ENCODE measurements at regions not wholly inside any gene's neighbourhood (a gene's known extent, or its start where the extent isn't known, plus 50 kb on each side); places are given as distances from the start of the nearest gene placed in this dataset.

- TF ChIP-seq GABPB2 (CRISPR knock-in tag; conservative IDR thresholded peaks at IDR 0.05) (no peak), ZNF57 (CRISPR knock-in tag; IDR thresholded peaks at IDR 0.05) (no peak), USF2 (CRISPR knock-in tag; IDR thresholded peaks at IDR 0.05) (no peak), SETDB1 (IDR thresholded peaks at IDR 0.05; ENCODE audit: low read length) (no peak), SAFB2 (IDR thresholded peaks at IDR 0.05; ENCODE audit: borderline replicate concordance, low read depth, low read length, severe bottlenecking) (no peak), PTBP1 (IDR thresholded peaks at IDR 0.05; ENCODE audit: low read depth, low read length) (no peak), SRSF7 (optimal IDR thresholded peaks at IDR 0.05; ENCODE audit: low read depth, low read length) (no peak)
- no peak for DNase-seq (ENCODE audit: extremely low read depth in 1 of 4, low spot score in 3 of 4)
- Histone ChIP-seq H4K20me1 (replicated peaks; ENCODE audit: control insufficient read depth, insufficient read depth, low read length) (no peaks in the 10 kb centered on the region), H3K27me3 (ENCODE audit: control insufficient read depth in 2 of 2, insufficient read depth in 2 of 2, low read length in 2 of 2) (peaks cover 7 to 34% of the 10 kb centered on the region in 2 experiments; a peak in 4 of 5 replicates), H3K27ac (ENCODE audit: extremely low read depth, low read depth, low read length) (no peak overlapping the region), H2AFZ (ENCODE audit: low read depth, low read length) (no peak overlapping the region), H3K9me1 (ENCODE audit: control insufficient read depth, insufficient read depth, low read length) (no peaks in the 10 kb centered on the region), H3K4me1 (replicated peaks in 1 of 2; ENCODE audit: control insufficient read depth in 2 of 2, insufficient read depth in 2 of 2, low read length in 2 of 2) (no peaks in the 10 kb centered on the region), H3K9me3 (replicated peaks; ENCODE audit: control insufficient read depth, insufficient read depth, low read depth, low read length) (no peaks in the 10 kb centered on the region), H3K4me3 (no peak overlapping the region), H3K36me3 (ENCODE audit: control insufficient read depth, insufficient read depth, low read length) (no peaks in the 10 kb centered on the region), H3K9ac (ENCODE audit: insufficient read depth in 1 of 2, low read depth in 2 of 2, low read length in 2 of 2) (no peak overlapping the region), H3K4me2 (ENCODE audit: insufficient read depth, low read length) (no peak overlapping the region), H3K79me2 (ENCODE audit: control insufficient read depth, insufficient read depth, low read length) (no peaks in the 10 kb centered on the region)
- CTCF ChIA-PET (ENCODE audit: low intra/inter-chr PET ratio), result no interaction called here
- 1% methylated on average over 10 of the region's 10 CpGs for WGBS (ENCODE audit: insufficient coverage, low coverage, missing lambda C conversion rate)
- in situ Hi-C loops (cut with MboI), result no loop called here
- FAIRE-seq, result no peak
- no TSS peak for BruUV-seq (replicated peaks)
- no peak for ATAC-seq
- intact Hi-C loops (cut with micrococcal nuclease), result no loop called here
- POLR2A ChIA-PET, result interaction anchor here (0.7 kb wide), 1 partner anchor 14 kb away, joined by 5 read pairs; no protein-coding TSS in a partner anchor
These were observed 76.9 kb upstream of the RGMA start for GRCh38 chr15:93165734-93166470.

Measured in K562 (cell line).